Heart left ventricle (tissue), 13 donors: ENCODE measurements at regions not wholly inside any gene's neighbourhood (a gene's known extent, or its start where the extent isn't known, plus 50 kb on each side); places are given as distances from the start of the nearest gene placed in this dataset.

ENCODE experiments used
- POLR2A ChIP-seq, 2 donors: fragments of 450-650 bp; IDR thresholded peaks; one replicate each; pipeline ENCODE4 v1.6.1; 2017; ENCODE audit warnings: antibody characterized with exemption in 2 of 2, mild to moderate bottlenecking in 2 of 2, moderate library complexity in 2 of 2
- TF ChIP-seq, protein P1 (sequence below), 12 donors: fragments of 200-600 bp; sonication (generic) in 4 of 12; IDR thresholded peaks; one replicate each; pipeline versions ENCODE4 v1.5.0 to v1.8.0; 2018 to 2022; ENCODE audit warnings: antibody characterized with exemption in 12 of 12, mild to moderate bottlenecking in 5 of 12
- donor health status: ischemic (EF 13 %, LVEDD 7.1; RV severe dilation, severe dysfunction).
- donor health status: DM: no; HTN: yes; CAD: no.
- donor health status: DM: no; HTN: no; CAD: no.
- donor health status: ischemic (EF 25% LVEDD 6.9; RV normal size, moderate dysfunction).
- donor health status: ischemic (EF 25% LVEDD 5.7; RV mildly dilated, moderate dysfunction).
- donor health status: ischemic (EF 35%, LVEDD 5.7; RV mildly dilated, moderate dysfunction).
- donor health status: nonischemic (EF 11% LVEDD 7.7; RV severe dilation, severe dysfunction).
- donor health status: DM: yes; HTN: yes; CAD: no.
- donor health status: PGD.
- donor health status: ischemic (EF 29% LVEDD 5.4; RV normal size, mild dysfunction).
- donor health status: nonischemic (EF 23%, LVEDD 6.1; RV moderate dilation, normal function).

GRCh38 chr4:108263057-108263456, 94.3 kb upstream of the LEF1 start:
- TF ChIP-seq POLR2A (IDR thresholded peaks at IDR 0.05): no peak
- TF ChIP-seq, protein P1, sequence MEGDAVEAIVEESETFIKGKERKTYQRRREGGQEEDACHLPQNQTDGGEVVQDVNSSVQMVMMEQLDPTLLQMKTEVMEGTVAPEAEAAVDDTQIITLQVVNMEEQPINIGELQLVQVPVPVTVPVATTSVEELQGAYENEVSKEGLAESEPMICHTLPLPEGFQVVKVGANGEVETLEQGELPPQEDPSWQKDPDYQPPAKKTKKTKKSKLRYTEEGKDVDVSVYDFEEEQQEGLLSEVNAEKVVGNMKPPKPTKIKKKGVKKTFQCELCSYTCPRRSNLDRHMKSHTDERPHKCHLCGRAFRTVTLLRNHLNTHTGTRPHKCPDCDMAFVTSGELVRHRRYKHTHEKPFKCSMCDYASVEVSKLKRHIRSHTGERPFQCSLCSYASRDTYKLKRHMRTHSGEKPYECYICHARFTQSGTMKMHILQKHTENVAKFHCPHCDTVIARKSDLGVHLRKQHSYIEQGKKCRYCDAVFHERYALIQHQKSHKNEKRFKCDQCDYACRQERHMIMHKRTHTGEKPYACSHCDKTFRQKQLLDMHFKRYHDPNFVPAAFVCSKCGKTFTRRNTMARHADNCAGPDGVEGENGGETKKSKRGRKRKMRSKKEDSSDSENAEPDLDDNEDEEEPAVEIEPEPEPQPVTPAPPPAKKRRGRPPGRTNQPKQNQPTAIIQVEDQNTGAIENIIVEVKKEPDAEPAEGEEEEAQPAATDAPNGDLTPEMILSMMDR (IDR thresholded peaks at IDR 0.05): no peak
